HG03175 (cell line): ENCODE measurements at regions not wholly inside any gene's neighbourhood (a gene's known extent, or its start where the extent isn't known, plus 50 kb on each side); places are given as distances from the start of the nearest gene placed in this dataset.
"Not testable (repeated sequence)": the region's sequence is repeated elsewhere in the genome, so short reads cannot be mapped to it uniquely, and the experiment has no call there.

Experiments
- ATAC-seq: cut with Tn5 transposase; IDR thresholded peaks from one replicate; pipeline ENCODE4 v1.9.1; 2021; ENCODE audit warnings: mild to moderate bottlenecking, moderate library complexity; ENCODE audit not compliant: unreplicated experiment

- no peak for ATAC-seq
Measured at GRCh38 chr9:115300116-115300515, 182.2 kb upstream of the TNC start.

DNA sequence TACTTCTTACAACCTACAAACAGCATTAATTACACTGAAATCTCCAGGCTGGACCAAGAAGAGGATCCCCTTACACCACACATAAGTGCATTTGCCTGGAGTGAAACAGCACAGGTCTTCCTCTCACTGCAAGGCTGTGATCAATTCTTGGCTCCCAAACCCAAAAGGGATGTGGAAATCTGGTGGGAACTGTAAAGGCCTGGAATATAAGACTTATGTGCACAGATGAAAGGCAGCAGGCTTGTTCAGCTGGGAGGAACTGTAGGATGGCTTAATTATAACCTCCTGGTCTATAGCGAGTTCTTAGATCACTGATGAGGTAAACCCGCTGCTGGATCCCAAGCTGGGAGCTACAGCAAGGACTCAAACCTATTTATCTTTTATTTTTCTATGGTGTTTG is 182.9 kb upstream of the TNC start:
- ATAC-seq: no peak

DNA sequence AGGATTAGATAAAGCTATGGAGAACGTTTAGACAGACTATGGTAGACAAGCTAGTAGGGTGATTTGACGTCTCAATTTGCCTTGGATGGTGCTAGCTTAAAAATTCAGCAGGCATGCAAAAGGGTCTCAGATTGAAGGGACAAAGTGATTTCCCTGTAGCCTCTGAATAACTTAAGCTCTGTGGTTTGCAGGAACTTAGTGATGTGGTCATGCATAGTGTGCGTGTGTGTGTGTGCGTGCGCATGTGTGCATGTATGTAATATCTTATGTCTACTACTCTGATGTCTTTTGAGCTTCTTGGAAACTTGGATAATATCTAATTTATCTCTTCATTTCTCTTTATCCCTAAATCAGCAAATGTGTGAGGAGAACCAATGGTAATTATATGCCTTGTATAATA is 183.6 kb upstream of the TNC start:
- ATAC-seq: no peak

GRCh38 chr9:115305543-115305942 is 187.6 kb upstream of the TNC start:
- no peak for ATAC-seq

- ATAC-seq: no peak
Measured at GRCh38 chr9:115306865-115307264, 188.9 kb upstream of the TNC start.

- ATAC-seq: no peak
Measured at GRCh38 chr9:115313545-115313944, 195.6 kb upstream of the TNC start.

- no peak for ATAC-seq
Measured at GRCh38 chr9:115326461-115326860, 208.5 kb upstream of the TNC start.

DNA sequence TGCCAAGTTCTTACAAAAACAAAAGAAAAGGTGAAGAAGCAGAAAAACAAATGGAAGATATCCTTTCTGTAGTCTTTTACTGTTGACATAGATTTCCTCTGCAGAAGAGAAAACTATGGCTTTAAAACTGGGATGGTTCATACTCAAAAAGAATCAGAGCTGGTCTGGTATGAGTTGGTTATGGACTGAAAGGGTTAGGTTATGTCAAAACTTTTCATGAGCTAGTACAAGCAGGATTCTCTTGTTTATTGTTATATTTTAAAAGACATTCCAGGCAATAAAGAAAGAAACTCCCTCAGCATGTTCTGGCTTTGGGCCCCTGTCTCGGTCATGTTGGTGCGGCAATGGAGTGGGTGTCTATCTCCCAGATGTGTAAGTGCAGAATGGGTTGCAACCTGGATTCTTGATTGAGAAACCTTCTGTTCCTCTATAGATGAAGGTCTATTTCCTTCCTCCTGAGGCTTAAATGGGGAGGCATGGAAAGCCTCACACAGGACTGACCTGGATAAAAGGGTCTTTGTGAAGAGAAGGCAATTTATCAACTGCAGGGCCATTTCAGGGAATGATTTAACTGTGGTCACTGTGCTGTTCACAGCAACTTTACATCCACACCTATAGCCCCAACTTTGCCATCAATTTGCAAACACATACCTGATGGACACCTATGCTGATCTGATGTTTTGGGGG is 209.6 kb upstream of the TNC start:
- ATAC-seq: no peak

DNA sequence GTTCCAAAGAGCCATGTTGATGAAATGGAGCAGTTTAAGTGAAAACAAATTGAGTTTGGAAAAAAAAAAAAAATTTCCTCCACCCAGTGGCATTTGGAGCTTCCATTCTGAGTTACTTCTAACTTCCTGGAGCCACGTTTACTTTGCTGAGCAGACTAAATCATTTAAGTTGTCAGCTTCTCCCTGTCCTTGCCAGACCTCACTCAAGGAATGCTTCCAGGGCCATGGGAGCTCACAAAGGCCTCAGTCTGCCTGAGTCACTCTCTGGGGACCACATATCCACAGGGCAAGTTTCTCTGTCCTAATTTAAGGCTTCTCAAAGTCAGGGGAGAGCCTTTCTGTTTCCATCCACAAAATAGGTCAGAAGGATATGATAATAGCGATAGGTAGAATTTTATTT is 210.3 kb upstream of the TNC start:
- ATAC-seq: no peak

GRCh38 chr9:115328677-115329076 is 210.7 kb upstream of the TNC start:
- no peak for ATAC-seq

- ATAC-seq: no peak
Measured at GRCh38 chr9:115333277-115334070, 215.5 kb upstream of the TNC start.

DNA sequence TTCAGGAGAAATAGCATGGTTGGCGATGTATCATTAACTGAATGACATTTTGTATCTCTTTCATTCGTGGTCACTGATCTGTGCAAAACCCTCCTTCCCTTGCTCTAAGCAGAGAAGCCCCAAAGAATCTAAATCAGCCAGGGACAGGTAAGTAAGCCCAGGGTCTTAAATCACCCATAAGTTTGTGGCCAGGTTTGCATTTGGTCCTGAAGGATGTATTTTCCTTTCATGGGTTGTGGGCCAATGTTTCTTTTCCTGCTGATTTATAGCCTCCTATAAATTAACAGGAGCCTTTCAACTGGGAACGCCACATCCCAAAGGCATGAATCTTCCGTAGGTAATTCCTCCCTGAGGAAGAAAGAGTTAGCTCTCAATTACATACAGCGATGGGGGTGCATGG is 217.5 kb upstream of the TNC start:
- no peak for ATAC-seq

- ATAC-seq: no peak
Measured at GRCh38 chr9:115340314-115340713, 222.4 kb upstream of the TNC start.

GRCh38 chr9:115341426-115341825 is 223.5 kb upstream of the TNC start:
- no peak for ATAC-seq

DNA sequence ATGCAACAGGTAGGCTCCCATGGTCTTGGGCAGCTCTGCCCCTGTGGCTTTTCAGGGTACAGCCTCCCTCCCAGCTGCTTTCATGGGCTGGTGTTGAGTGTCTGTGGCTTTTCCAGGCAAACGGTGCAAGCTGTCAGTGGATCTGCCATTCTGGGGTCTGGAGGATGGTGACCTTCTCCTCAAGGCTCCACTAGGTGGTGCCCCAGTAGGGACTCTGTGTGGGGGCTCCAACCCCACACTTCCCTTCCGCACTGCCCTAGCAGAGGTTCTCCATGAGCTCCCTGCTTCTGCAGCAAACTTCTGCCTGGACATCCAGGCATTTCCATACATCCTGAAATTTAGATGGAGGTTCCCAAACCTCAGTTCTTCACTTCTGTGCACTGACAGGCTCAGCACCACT is 229.8 kb upstream of the TNC start:
- ATAC-seq: not testable (repeated sequence)

DNA sequence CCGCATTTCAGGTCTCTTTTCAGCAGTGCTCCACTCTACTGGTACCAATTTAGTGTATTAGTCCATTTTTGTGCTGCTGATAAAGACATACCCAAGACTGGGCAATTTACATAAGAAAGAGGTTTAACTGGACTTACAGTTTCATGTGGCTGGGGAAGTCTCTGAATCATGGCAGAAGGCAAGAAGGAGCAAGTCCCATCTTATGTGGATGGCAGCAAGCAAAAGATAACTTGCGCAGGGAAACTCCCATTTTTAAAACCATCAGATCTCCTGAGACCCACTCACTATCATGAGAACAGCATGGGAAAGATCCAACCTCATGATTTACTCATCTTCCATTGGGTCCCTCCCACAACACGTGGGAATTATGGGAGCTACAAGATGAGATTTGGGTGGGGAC is 231.0 kb upstream of the TNC start:
- not testable (repeated sequence) for ATAC-seq

DNA sequence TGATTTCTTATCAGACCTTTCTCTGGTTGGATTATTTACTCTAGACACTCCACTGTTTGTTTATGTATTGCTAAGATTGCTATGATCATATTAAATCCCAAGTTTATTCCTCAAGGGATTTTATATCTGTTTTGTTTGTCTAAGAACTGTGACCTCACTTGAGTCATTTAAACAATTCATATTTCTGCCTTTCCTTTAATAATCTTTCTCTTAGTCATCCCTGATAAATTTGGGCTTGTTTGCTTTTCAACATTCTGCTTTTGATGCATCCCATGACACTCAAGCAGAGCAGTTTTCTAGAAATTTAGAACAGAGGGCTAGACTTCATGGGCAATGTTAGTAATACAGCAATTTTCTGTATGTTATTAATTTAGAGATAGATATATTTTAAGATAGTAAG is 231.6 kb upstream of the TNC start:
- ATAC-seq: no peak

DNA sequence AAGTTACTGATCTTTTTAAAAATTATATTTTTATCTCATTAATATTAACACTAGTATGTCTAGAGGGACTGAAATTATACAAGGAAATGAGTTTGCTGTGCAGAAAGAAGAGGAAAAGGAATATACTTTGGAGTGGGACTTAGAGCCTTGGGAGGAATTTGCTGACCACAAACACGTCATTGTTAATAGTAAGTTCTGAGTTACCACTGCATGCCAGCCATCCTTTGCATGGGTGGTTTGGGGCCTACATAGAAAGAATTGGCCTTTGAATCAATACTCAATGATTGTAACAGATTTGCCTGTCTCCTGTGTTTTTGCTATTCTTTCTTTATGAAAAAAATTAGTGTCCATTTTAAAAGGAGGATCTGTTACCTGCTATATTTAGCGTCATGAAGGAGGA is 232.6 kb upstream of the TNC start:
- no peak for ATAC-seq

GRCh38 chr9:115353681-115354080 is 235.7 kb upstream of the TNC start:
- no peak for ATAC-seq

- no peak for ATAC-seq
Measured at GRCh38 chr9:115357821-115358220, 239.9 kb upstream of the TNC start.

GRCh38 chr9:115359017-115359780 is 241.2 kb upstream of the TNC start:
- ATAC-seq: no peak

DNA sequence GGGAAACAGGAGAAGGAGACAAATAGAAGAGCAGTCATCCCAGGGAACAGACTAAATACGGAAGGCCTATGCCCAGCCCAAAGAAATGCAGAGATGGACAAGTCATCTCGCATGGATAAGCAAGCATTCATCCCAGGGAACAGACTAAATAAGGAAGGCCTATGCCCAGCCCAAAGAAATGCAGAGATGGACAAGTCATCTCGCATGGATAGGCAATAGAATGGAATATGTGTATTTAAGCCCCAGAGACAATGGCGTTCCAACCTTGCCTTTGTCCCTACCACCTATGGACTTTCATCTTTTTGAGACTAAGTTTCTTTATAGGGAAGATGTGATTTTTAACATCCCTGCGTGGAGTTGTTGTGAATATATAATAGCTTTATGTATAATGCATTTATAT is 242.2 kb upstream of the TNC start:
- no peak for ATAC-seq
